HG03108 (cell line): ENCODE measurements at regions not wholly inside any gene's neighbourhood (a gene's known extent, or its start where the extent isn't known, plus 50 kb on each side); places are given as distances from the start of the nearest gene placed in this dataset.

ENCODE experiments used
- ATAC-seq: cut with Tn5 transposase; IDR thresholded peaks from one replicate; pipeline ENCODE4 v1.9.1; 2021; ENCODE audit warnings: moderate library complexity; ENCODE audit not compliant: unreplicated experiment

GRCh38 chr4:138030375-138030774, 211.8 kb downstream of the SLC7A11 start:
- ATAC-seq, result no peak

- no peak for ATAC-seq
These were observed 213.2 kb downstream of the SLC7A11 start for GRCh38 chr4:138028923-138029322.

GRCh38 chr4:138021139-138021830, 220.9 kb downstream of the SLC7A11 start:
- no peak for ATAC-seq

GRCh38 chr4:138014590-138015288, 227.4 kb downstream of the SLC7A11 start:
- no peak for ATAC-seq

GRCh38 chr4:138013625-138014024, 228.5 kb downstream of the SLC7A11 start:
- ATAC-seq, result no peak

GRCh38 chr4:138010639-138011038, 231.5 kb downstream of the SLC7A11 start:
- no peak for ATAC-seq

- no peak for ATAC-seq
These were observed 234.6 kb downstream of the SLC7A11 start for GRCh38 chr4:138007572-138007971.

- no peak for ATAC-seq
These were observed 236.7 kb downstream of the SLC7A11 start for GRCh38 chr4:138005486-138005885.

GRCh38 chr4:138003248-138003647, 238.9 kb downstream of the SLC7A11 start:
- ATAC-seq, result peak; percentile 97

GRCh38 chr4:137998666-137999429, 243.3 kb downstream of the SLC7A11 start:
- ATAC-seq, result no peak

GRCh38 chr4:137997496-137997895, 244.7 kb downstream of the SLC7A11 start:
- no peak for ATAC-seq

- no peak for ATAC-seq
These were observed 247.3 kb downstream of the SLC7A11 start for GRCh38 chr4:137994853-137995252.

GRCh38 chr4:137993232-137993631, 248.9 kb downstream of the SLC7A11 start:
- no peak for ATAC-seq

- ATAC-seq, result no peak
These were observed 260.9 kb downstream of the SLC7A11 start for GRCh38 chr4:137981277-137981676.

GRCh38 chr4:137980641-137981040, 261.5 kb downstream of the SLC7A11 start:
- no peak for ATAC-seq

- ATAC-seq, result no peak
These were observed 262.2 kb downstream of the SLC7A11 start for GRCh38 chr4:137979938-137980337.

- no peak for ATAC-seq
These were observed 273.0 kb downstream of the SLC7A11 start for GRCh38 chr4:137968956-137969678.

GRCh38 chr4:137967480-137968190, 274.5 kb downstream of the SLC7A11 start:
- no peak for ATAC-seq

- no peak for ATAC-seq
These were observed 275.6 kb downstream of the SLC7A11 start for GRCh38 chr4:137966504-137966903.

GRCh38 chr4:137961051-137961438, 281.1 kb downstream of the SLC7A11 start:
- no peak for ATAC-seq
